ENCODE measurements at regions not wholly inside any gene's neighbourhood (a gene's known extent, or its start where the extent isn't known, plus 50 kb on each side); places are given as distances from the start of the nearest gene placed in this dataset.

GRCh38 chr21:27799861-27800260 lies 833.0 kb upstream of the ADAMTS5 start:
- Histone ChIP-seq H3K79me2 (ENCODE audit: control insufficient read depth, insufficient read depth, low read length) (no peaks in the 10 kb centered on the region), H3K27ac (ENCODE audit: control insufficient read depth, insufficient read depth, low read length) (no peak overlapping the region), H3K4me2 (ENCODE audit: control insufficient read depth, extremely low read depth, insufficient read depth, low read depth, low read length) (no peak overlapping the region), H3K36me3 (ENCODE audit: control insufficient read depth in 2 of 2, extremely low read depth in 1 of 2, insufficient read depth in 2 of 2, low read length in 2 of 2) (no peaks in the 10 kb centered on the region), H3K4me3 (ENCODE audit: control insufficient read depth in 2 of 3, extremely low read depth in 1 of 3, insufficient read depth in 2 of 3, low read depth in 1 of 3, low read length in 3 of 3) (no peak overlapping the region), H3K9ac (ENCODE audit: control insufficient read depth, extremely low read depth, insufficient read depth, low read length) (no peak overlapping the region), H3K4me1 (ENCODE audit: control insufficient read depth, extremely low read depth, insufficient read depth, low read length) (no peaks in the 10 kb centered on the region), H4K20me1 (ENCODE audit: control insufficient read depth, extremely low read depth, insufficient read depth, low read length) (no peaks in the 10 kb centered on the region), H3K9me3 (ENCODE audit: control insufficient read depth, low read depth, low read length) (no peaks in the 10 kb centered on the region), H3K9me1 (ENCODE audit: control insufficient read depth, extremely low read depth, insufficient read depth, low read length) (no peaks in the 10 kb centered on the region), H3K27me3 (ENCODE audit: control insufficient read depth, extremely low read depth, insufficient read depth, low read length) (peaks cover 2% of the 10 kb centered on the region), H2AFZ (ENCODE audit: control insufficient read depth, low read length) (no peak overlapping the region)
- no peak for TF ChIP-seq CTCF (optimal IDR thresholded peaks at IDR 0.05 in 1 of 3, IDR thresholded peaks at IDR 0.05 in 1 of 3, conservative IDR thresholded peaks at IDR 0.05 in 1 of 3; ENCODE audit: extremely low read depth in 1 of 3, insufficient read depth in 2 of 3, low read length in 3 of 3)
- no peak for TF ChIP-seq EZH2 (IDR thresholded peaks at IDR 0.05; ENCODE audit: low read length)
- no peak for FAIRE-seq
- dilution Hi-C loops (cut with MboI; ENCODE audit: extremely low pct_ligation_motif_present, low sequenced_read_pairs): no loop called here
- no peak for DNase-seq (ENCODE audit: low read depth, low spot score)

- Histone ChIP-seq H2AFZ (ENCODE audit: control insufficient read depth, low read length) (no peak overlapping the region), H3K36me3 (ENCODE audit: control insufficient read depth in 2 of 2, extremely low read depth in 1 of 2, insufficient read depth in 2 of 2, low read length in 2 of 2) (no peaks in the 10 kb centered on the region), H3K4me3 (ENCODE audit: control insufficient read depth in 2 of 3, extremely low read depth in 1 of 3, insufficient read depth in 2 of 3, low read depth in 1 of 3, low read length in 3 of 3) (no peak overlapping the region), H3K9ac (ENCODE audit: control insufficient read depth, extremely low read depth, insufficient read depth, low read length) (no peak overlapping the region), H4K20me1 (ENCODE audit: control insufficient read depth, extremely low read depth, insufficient read depth, low read length) (no peaks in the 10 kb centered on the region), H3K4me2 (ENCODE audit: control insufficient read depth, extremely low read depth, insufficient read depth, low read depth, low read length) (no peak overlapping the region), H3K79me2 (ENCODE audit: control insufficient read depth, insufficient read depth, low read length) (no peaks in the 10 kb centered on the region), H3K27ac (ENCODE audit: control insufficient read depth, insufficient read depth, low read length) (no peak overlapping the region), H3K4me1 (ENCODE audit: control insufficient read depth, extremely low read depth, insufficient read depth, low read length) (no peaks in the 10 kb centered on the region), H3K27me3 (ENCODE audit: control insufficient read depth, extremely low read depth, insufficient read depth, low read length) (peaks cover 2% of the 10 kb centered on the region), H3K9me1 (ENCODE audit: control insufficient read depth, extremely low read depth, insufficient read depth, low read length) (no peaks in the 10 kb centered on the region), H3K9me3 (ENCODE audit: control insufficient read depth, low read depth, low read length) (no peaks in the 10 kb centered on the region)
- DNase-seq (ENCODE audit: low read depth, low spot score): no peak
- no peak for FAIRE-seq
- dilution Hi-C loops (cut with MboI; ENCODE audit: extremely low pct_ligation_motif_present, low sequenced_read_pairs): no loop called here
- TF ChIP-seq EZH2 (IDR thresholded peaks at IDR 0.05; ENCODE audit: low read length): no peak
- TF ChIP-seq CTCF (optimal IDR thresholded peaks at IDR 0.05 in 1 of 3, IDR thresholded peaks at IDR 0.05 in 1 of 3, conservative IDR thresholded peaks at IDR 0.05 in 1 of 3; ENCODE audit: extremely low read depth in 1 of 3, insufficient read depth in 2 of 3, low read length in 3 of 3): no peak
Measured at GRCh38 chr21:27796106-27796505, 829.2 kb upstream of the ADAMTS5 start.
